Panc1 (cell line): ENCODE measurements at regions not wholly inside any gene's neighbourhood (a gene's known extent, or its start where the extent isn't known, plus 50 kb on each side); places are given as distances from the start of the nearest gene placed in this dataset.
A peak's percentile ranks its signal among the peaks of the same experiment; 100 is the strongest.

Source experiments
- ATAC-seq: fragments of 200-7000 bp; cut with Tn5 transposase; 2 replicates; pipeline ENCODE4 v1.9.1; 2020; ENCODE audit warnings: mild to moderate bottlenecking, moderate library complexity
- BruUV-seq: library from RNA; stranded (reverse); fragments of 400-500 nt; replicated peaks from 2 replicates; lab custom pipeline; 2021; lab: Mats Ljungman, UMichigan
- CTCF ChIA-PET: fragments of 300-600 bp; sonication (Branson Sonifier 250); formaldehyde crosslinking; loops from one replicate; lab custom pipeline; 2022; ENCODE audit warnings: antibody characterized with exemption; lab: Charles Lee
- POLR2A ChIA-PET: fragments of 300-600 bp; sonication (Branson Sonifier 250); formaldehyde crosslinking; loops from one replicate; lab custom pipeline; 2022; ENCODE audit warnings: antibody characterized with exemption; lab: Charles Lee
- DNase-seq: peaks from one replicate; pipeline ENCODE4 v3.0.0-alpha.2; 2010; ENCODE audit warnings: low read depth, low spot score
- H3K27ac ChIP-seq: 2 replicates; pipeline ENCODE4 v1.5.1; 2011; ENCODE audit warnings: mild to moderate bottlenecking, low read length, inconsistent platforms
- H3K27me3 ChIP-seq: fragments of 200-500 bp; sonication (Bioruptor generic); 2 replicates; pipeline ENCODE4 v1.6.0; 2014; ENCODE audit warnings: low read length, inconsistent platforms; ENCODE audit not compliant: control insufficient read depth, insufficient read depth
- H3K36me3 ChIP-seq: fragments of 200-500 bp; sonication (Bioruptor generic); 2 replicates; pipeline ENCODE4 v1.5.1; 2014; ENCODE audit warnings: inconsistent platforms, mild to moderate bottlenecking, low read length, moderate library complexity; ENCODE audit not compliant: control insufficient read depth, insufficient read depth
- H3K4me1 ChIP-seq: 2 replicates; pipeline ENCODE4 v1.5.1; 2011; ENCODE audit warnings: inconsistent platforms, mild to moderate bottlenecking, low read length, moderate library complexity; ENCODE audit not compliant: control insufficient read depth, insufficient read depth
- H3K4me3 ChIP-seq, 2 experiments: 2 replicates each; pipeline ENCODE4 v1.5.1; 2011 to 2012; ENCODE audit warnings: low read depth in 2 of 2, low read length in 2 of 2, mild to moderate bottlenecking in 2 of 2, inconsistent platforms in 1 of 2, moderate library complexity in 1 of 2
- H3K9me3 ChIP-seq: fragments of 200-500 bp; sonication (Bioruptor generic); 2 replicates; pipeline ENCODE4 v1.5.1; 2014; ENCODE audit warnings: low read depth, mild to moderate bottlenecking, inconsistent platforms, low read length, moderate library complexity; ENCODE audit not compliant: control insufficient read depth, insufficient read depth
- CTCF ChIP-seq: fragments of 450-650 bp; IDR thresholded peaks from 2 replicates; pipeline ENCODE4 v1.5.1; 2017; ENCODE audit warnings: mild to moderate bottlenecking
- POLR2AphosphoS5 ChIP-seq: IDR thresholded peaks from 2 replicates; pipeline ENCODE4 v1.6.1; 2012; ENCODE audit warnings: mild to moderate bottlenecking, low read depth, low read length, moderate library complexity
- REST ChIP-seq, 2 experiments: IDR thresholded peaks; 2 replicates each; pipeline ENCODE4 v1.6.1; 2011 to 2012; ENCODE audit warnings: low read depth in 2 of 2, control low read depth in 1 of 2, low read length in 1 of 2, mild to moderate bottlenecking in 1 of 2, moderate library complexity in 1 of 2; ENCODE audit not compliant: insufficient read depth in 1 of 2
- SIN3A ChIP-seq: IDR thresholded peaks from 2 replicates; pipeline ENCODE4 v1.6.1; 2012; ENCODE audit warnings: low read depth, mild to moderate bottlenecking, low read length, moderate library complexity, borderline replicate concordance; ENCODE audit not compliant: insufficient read depth
- TCF7L2 ChIP-seq: IDR thresholded peaks from 2 replicates; pipeline ENCODE4 v1.6.1; 2011; ENCODE audit warnings: mild to moderate bottlenecking, low read depth, low read length, inconsistent platforms
- in situ Hi-C: cut with HindIII; loops from 2 replicates; pipeline ENCODE4 v1.10.0; 2016; ENCODE audit warnings: low sequenced_read_pairs, low pct_unique_long_range_greater_than_20kb
- intact Hi-C: fragments of 100-400 bp; cut with micrococcal nuclease; formaldehyde crosslinking; loops from one replicate; pipeline ENCODE4 v1.10.0; 2022; ENCODE audit not compliant: unreplicated experiment

GRCh38 chr6:56002336-56002735 lies 126.9 kb upstream of the BMP5 start:
- POLR2A ChIA-PET: no interaction called here
- H3K36me3 ChIP-seq: no peaks in the 10 kb centered on the region
- no peaks in the 10 kb centered on the region for H3K27me3 ChIP-seq
- ATAC-seq (no peak), DNase-seq (no peak)
- H3K27ac ChIP-seq: no peak overlapping the region
- TF ChIP-seq POLR2AphosphoS5 (no peak), CTCF (no peak), SIN3A (no peak), REST (IDR thresholded peaks at IDR 0.05; ENCODE audit: insufficient read depth in 1 of 2, low read depth in 2 of 2, low read length in 1 of 2) (no peak), TCF7L2 (no peak)
- BruUV-seq: no TSS peak
- CTCF ChIA-PET: no interaction called here
- no peaks in the 10 kb centered on the region for H3K4me1 ChIP-seq
- no peaks in the 10 kb centered on the region for H3K9me3 ChIP-seq
- in situ Hi-C loops (no loop called here), intact Hi-C loops (no loop called here)
- H3K4me3 ChIP-seq: no peak overlapping the region

GRCh38 chr6:55998576-55998975 lies 123.2 kb upstream of the BMP5 start:
- ChIA-PET CTCF (interaction anchor here (0.6 kb wide), 1 partner anchor 470 kb away, joined by 7 read pairs; no protein-coding TSS in a partner anchor), POLR2A (interaction anchor here (0.6 kb wide), 1 partner anchor 184 kb away, joined by 3 read pairs; no protein-coding TSS in a partner anchor)
- DNase-seq: no peak
- in situ Hi-C loops: no loop called here
- Histone ChIP-seq H3K27me3 (no peaks in the 10 kb centered on the region), H3K27ac (no peak overlapping the region), H3K4me1 (no peaks in the 10 kb centered on the region), H3K9me3 (no peaks in the 10 kb centered on the region; the same call in 1 of the 2 replicates), H3K4me3 (no peak overlapping the region), H3K36me3 (no peaks in the 10 kb centered on the region)
- intact Hi-C loops: no loop called here
- BruUV-seq: no TSS peak
- ATAC-seq: no peak
- 0 out of 4 replicates have a peak, but pooled peaks of 1 of the 2 experiments have one; percentile 36 for TF ChIP-seq REST (IDR thresholded peaks at IDR 0.05; ENCODE audit: insufficient read depth in 1 of 2, low read depth in 2 of 2, low read length in 1 of 2)
- TF ChIP-seq CTCF: no peak
